ENCODE measurements at regions not wholly inside any gene's neighbourhood (a gene's known extent, or its start where the extent isn't known, plus 50 kb on each side); places are given as distances from the start of the nearest gene placed in this dataset.

DNA sequence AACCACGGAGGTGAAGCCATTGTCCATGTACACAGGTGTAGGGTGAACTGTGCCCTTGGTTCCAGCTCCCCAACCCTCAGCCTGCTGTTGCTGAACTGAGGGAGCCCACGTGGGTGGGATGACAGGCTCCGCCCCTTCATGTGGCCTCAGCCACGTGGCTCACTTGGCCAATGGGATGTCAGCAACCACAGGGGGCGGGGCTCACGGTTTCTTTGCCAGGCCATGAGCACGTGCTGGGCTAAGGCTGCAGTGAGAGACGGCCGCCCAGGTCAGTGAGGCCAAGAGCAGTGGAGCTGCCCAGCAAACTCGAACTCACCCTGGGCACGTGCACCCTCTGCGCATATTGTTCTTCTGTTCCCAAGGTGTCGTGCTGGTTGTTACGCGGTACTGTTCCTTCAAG lies 282.6 kb downstream of the IRF8 start:
- no peak for DNase-seq (ENCODE audit: low read depth in 2 of 3, low spot score in 2 of 3)

DNA sequence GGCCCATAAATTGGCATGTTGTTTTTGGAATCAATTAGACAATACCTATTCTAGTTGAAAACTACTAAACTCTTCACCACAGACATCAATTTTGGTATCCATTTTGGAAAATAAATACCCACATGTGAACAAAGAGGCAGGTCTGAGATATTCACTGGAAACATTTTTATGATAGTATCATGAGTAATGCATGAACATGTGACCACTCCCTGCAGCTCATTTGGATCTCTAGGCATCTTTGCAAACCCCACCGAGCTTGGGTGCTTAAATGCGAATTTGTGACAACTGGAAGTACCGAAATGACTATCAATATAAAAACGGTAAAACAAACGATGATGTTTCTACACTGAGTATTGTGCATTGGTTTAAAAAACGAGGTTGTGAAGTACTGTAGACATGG lies 285.2 kb downstream of the IRF8 start:
- no peak for DNase-seq (ENCODE audit: low read depth in 2 of 3, low spot score in 2 of 3)

GRCh38 chr16:86185089-86185488 lies 286.1 kb downstream of the IRF8 start:
- no peak for DNase-seq (ENCODE audit: low read depth in 2 of 3, low spot score in 2 of 3)

DNA sequence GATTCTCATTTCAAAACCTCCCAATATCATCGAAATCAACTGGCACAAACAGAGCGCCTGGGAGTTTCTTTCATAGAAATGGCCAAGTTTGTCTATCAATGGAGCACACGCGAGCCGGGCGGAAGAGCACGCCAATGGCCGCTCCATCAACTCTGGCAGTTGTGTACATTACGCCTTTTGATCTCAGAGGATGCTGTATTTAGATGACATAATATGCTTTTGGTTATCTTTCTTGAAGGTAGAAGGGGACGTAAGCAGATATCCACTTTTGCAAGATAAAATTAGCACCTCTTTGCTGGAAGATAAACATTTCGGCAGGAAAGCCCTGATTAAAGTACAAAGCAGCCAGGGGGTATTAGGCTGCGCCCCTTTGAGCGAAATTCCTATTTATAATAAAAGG lies 287.4 kb downstream of the IRF8 start:
- no peak for DNase-seq (ENCODE audit: low read depth in 2 of 3, low spot score in 2 of 3)

DNA sequence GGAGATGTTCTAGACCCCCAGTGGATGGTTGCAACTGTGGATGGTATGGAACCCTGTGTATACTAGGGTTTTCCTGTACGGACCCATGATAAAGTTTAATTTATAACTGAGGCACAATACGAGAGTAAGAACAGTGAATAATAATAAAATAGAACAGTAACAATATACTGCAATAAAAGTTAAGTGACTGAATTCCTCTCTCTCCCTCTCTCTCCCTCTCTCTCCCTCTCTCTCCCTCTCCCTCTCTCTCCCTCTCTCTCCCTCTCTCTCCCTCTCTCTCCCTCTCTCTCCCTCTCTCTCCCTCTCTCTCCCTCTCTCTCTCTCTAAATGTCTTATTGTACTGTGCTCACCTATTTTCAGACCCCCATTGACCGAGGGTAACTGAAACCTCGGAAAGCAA lies 291.0 kb downstream of the IRF8 start:
- DNase-seq (ENCODE audit: low read depth in 2 of 3, low spot score in 2 of 3) = no peak

GRCh38 chr16:86191663-86192062 lies 292.7 kb downstream of the IRF8 start:
- DNase-seq (ENCODE audit: low read depth in 2 of 3, low spot score in 2 of 3) = no peak

DNA sequence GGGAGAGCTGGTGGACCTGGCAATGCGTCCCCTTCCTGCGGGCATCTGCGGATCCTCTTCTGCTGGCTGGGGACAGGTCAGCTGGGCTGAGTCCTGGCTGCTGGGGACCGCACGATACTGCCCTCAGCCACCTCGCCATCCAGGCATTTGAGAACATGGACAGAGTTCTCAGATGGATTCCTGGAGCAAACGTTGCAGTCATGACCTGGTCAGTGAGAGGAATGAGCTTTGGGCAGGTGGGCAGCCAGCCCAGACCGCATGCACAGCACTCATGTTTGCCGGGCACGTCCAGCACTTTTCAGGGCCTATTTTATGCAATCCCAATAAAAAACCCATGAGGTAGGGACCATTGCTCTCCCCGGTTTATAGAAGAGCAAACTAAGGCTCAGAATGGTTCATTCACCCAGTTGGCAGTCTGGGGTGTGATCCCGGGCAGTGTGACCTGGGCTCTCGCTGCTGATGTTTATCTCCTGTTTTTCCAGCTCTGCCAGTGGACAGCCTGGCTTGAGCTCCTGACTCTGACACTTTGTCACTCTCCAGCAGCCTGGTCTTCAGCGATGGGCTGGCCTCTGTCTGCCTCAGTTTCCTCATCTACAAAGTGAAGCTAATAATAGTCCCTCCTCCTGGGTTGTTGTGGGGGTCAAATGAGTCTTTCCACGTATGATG lies 294.7 kb downstream of the IRF8 start:
- DNase-seq (ENCODE audit: low read depth in 2 of 3, low spot score in 2 of 3) = no peak

GRCh38 chr16:86195863-86196630 lies 297.1 kb downstream of the IRF8 start:
- DNase-seq (ENCODE audit: low read depth in 2 of 3, low spot score in 2 of 3) = no peak

DNA sequence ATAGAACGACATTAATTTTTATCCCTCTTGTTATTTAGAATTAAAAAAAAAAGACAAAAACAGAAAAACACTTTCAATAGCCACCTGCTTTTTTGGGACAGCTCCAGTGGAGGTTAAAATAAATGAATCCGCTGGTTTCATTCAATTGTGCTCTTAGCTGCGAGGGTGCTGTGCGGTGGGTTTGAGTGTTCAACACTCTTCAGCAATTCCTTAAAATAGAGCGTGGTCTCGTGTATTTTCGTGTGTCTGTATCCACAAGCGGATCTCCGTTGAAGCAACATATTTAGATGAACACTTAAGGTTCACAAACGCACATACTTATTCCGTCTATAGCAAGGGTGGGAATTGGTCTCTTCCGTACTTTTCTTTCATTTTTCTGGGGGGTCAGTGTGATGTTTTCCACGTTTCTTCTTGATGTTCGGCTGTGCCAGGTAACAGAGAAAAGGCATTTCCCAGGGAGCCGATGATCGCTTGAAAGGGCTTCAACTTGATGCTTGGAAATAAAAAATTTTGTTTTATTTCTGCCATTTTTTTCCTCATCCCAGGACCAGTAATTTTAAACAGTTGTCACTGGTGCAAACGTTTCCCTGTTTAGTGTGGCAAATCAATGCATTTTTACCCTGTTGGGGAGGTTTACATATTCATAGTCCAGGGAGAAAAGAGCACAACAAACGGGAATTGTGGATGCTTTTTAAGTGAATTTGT lies 297.9 kb downstream of the IRF8 start:
- DNase-seq (ENCODE audit: low read depth in 2 of 3, low spot score in 2 of 3) = no peak

DNA sequence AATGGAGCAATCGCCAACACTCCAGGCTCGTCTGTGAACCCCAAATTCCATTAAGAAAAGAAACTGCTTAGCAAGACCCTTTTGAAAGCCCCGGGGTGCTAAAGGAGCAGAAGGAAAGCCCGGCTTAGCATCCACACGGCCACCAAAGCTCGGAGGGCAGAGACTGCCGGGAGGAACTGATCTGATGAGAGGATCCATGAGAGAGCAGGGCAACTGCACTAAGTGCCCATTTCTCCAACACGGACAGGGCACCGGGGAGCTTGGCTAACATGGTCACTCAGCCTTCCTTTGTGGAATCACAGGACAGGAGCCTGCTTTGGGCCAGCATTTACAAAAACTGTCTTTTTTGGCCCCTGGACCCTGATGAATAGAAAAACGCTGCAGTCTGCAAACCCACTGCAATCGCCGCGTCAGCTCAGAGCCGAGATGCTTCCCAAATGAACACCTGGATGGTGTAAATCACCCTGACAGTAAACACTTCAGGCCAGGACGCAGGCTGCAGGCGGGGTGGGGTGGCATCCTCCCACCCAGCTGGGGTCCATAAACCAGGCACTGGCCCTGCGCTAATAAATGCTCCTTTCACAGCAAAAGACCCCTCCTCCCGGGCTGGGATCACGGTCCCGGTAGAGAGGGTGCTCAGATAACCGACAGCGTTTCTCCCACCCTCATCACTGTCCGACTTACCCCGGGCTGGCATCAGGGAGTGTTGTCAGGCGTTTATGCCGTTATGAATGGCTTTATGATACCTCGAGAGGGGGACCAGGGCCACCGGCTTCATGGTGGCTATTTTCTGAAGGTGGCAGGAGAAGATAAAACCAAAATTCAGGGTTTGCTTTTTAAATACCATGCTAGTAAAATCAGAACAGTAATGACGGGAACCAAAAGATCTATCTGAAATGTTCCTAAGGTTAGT lies 299.5 kb downstream of the IRF8 start:
- no peak for DNase-seq (ENCODE audit: low read depth in 2 of 3, low spot score in 2 of 3)

DNA sequence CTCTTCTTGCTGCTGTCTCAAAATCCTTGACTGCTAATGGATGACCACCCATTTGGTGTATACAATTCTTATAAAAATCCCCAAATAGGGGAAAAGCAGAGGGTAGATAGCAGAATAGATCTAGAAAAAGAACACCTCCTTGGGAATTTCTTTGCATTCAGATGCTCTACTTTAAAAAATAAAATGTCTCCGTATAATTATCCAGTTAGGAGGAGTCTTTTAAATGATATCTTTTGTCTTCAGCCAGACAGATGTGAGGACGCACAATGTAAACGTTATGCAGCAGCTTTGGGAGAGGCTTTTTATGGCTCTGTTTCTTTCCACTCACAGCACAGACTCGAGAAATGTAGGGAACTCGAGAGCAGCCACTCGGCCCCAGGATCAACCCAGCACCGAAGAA lies 300.2 kb downstream of the IRF8 start:
- DNase-seq (ENCODE audit: low read depth in 2 of 3, low spot score in 2 of 3) = no peak

GRCh38 chr16:86199871-86200695 lies 301.1 kb downstream of the IRF8 start:
- DNase-seq (ENCODE audit: low read depth in 2 of 3, low spot score in 2 of 3) = no peak

- no peak for DNase-seq (ENCODE audit: low read depth in 2 of 3, low spot score in 2 of 3)
Measured at GRCh38 chr16:86200722-86201121, 301.8 kb downstream of the IRF8 start.

DNA sequence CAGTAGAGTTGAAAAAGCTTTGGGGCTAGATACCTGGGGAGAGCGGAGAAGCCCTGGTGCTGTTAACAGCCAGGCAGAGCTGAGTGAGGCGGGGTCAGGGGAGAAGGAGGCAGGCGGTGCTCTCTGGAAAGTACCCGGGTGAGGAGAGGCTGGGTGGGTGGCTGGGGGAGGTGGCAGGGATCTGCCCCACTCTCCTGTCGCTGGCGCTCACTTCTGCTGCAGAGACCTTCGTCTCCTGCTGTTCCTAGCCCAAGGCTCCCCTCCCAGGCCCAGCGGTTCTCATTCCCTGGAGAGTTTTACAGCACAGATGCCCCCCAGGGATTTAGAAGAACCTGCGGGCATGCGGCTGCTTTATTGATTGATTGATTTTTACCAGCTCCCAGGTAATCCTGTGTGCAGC lies 302.8 kb downstream of the IRF8 start:
- no peak for DNase-seq (ENCODE audit: low read depth in 2 of 3, low spot score in 2 of 3)

DNA sequence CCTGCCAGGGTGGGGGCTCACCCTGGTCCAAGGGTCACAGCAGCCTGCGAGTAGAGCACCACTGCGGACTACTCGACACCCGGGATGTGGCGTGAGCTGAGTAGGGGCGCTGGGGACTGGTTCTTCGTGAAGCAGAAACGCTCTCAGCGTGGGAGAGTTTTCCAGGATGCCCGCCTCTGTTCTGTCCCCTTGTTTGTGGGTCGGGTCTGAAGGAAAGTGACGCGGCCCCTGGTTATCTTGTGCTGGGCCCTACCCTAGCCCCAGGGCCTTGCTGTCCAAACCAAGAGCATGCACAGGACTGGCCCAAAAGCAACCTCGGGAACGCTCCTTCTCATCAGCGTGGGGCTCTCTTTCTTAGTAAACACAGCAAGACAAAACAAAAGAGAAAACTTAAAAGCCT lies 303.3 kb downstream of the IRF8 start:
- no peak for DNase-seq (ENCODE audit: low read depth in 2 of 3, low spot score in 2 of 3)

DNA sequence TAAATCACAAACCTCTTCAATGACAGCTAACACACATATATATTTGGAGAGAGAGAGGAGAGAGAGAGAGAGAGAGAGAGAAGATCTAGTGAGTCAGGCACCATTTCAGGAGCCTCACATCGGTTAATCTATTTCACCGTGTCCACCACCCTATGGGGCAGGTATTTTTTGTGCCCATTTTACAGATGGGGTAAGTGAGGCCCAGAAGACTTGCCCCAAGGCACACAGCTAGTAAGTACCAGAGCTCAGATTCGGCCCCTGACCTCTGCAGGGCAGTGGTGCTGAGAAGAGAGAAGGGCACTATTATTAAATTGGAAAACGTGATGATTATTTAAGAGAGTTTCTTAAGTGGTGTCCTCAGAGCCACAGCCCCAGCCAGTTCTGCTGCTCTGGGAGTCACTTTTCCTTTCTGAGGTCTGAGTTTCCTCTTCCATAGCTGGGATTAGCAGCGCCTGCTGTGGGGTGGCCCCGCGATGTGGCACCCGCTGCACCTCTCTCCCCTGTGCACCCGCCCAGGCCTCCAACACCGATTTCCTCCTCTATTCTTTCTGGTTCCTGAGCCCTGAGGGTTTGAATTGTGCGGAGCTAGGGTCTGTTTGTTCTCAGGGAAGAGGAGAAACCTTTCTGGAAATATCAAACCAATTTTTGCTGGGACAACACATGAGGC lies 303.9 kb downstream of the IRF8 start:
- no peak for DNase-seq (ENCODE audit: low read depth in 2 of 3, low spot score in 2 of 3)

DNA sequence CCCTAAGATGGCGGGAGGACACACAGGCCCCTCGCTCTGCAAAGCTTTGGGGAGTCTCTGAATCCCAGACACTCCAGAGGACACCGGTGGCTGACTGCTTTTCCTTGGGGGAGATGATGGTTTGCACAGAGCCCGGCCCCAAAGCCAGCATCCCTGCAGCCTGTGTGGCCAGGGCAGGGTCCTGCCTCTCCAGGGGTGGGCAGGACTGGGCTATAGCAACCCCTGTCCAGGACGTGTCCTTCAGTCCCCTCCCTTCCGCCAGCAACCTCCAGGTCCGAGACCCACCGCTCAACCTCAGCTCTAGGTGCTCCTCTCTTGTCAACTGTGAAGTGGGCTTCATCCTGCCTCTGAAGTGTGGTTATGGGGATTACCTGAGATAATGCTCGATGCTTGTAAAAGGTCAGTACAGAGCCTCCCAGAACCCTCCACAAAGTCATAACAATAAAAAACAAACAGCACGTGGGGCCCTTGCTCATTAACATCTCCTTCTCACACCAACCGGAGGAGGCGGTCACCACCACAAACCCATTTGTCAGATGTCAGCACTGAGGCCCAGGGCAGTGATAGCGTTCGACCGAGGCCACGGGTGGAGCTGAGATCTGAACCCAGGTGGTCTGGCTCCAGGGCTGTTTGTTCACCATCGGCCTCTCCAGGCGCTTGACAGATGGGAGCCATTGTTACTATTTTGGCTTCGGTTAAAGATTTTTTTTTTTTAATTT lies 304.8 kb downstream of the IRF8 start:
- no peak for DNase-seq (ENCODE audit: low read depth in 2 of 3, low spot score in 2 of 3)

DNA sequence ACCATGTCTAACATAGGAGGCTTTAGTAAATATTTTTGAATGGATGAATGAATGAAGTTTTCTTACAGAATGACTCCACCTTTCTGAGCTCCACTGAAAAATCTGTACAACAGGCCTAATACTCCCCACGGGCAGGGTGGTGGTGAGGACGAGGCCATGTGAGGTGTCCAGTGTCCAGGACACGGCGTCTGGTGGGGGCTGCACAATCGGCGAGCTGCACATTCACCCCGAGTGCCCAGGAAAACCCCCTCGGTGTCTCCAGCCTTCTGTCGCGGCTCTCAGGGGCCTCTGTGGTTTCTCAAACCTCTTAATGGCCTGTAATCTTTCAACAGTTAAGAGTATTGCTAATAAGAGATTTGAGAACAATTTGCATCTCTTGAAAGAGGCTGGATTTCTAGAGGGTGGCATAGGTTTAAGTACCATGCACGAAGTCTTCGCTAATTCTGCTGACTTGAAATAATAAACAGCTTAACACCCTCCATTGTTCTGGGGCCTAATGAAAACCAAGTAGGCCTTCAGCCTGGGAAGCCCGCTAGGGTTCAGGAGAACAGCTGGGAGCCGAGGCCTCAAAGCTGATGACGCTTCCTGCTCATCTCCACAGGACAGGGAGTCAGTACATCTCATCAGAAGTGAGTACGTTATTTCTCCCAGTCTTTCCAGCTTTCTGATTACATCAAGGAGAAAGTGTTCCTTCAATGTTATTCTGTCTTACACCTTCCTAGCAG lies 304.6 kb upstream of the FOXF1 start:
- no peak for DNase-seq (ENCODE audit: low read depth in 2 of 3, low spot score in 2 of 3)

Data from hematopoietic multipotent progenitor cell (in vitro differentiated cells).